ENCODE measurements at regions not wholly inside any gene's neighbourhood (a gene's known extent, or its start where the extent isn't known, plus 50 kb on each side); places are given as distances from the start of the nearest gene placed in this dataset.

DNA sequence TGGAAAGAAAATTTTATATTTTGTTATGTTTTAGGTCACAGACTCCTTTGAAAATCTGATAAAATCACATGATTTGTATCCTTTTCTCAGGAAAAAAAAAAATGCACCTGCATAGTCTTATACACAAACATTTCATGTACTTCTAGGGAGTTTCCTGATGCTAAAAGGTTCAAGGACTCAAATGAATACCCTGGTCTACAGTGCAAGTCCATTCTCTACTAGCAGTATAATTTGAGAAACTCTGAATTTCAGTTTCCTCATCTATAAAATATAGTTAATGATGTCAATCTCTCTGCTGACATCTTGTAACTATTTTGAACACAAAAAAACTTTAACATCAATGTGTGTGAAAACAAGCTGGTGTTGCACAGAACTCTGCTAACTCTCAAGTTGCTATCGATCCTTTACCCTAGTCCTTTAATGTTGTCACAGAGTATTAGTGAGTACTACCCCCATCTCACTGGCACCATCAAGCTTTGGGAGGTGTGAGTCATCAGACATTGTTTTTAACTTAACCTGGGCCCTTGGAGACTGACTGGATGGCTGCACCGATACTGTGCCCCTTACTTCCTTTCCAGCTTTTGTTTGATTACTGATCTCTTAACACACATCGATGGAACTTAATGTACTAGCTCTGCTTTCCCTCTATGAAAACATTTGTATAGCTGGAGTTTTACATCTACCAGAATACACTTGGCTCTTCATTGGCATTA, 251.9 kb upstream of the SOX5 start:
- no peaks in the 10 kb centered on the region for H3K27me3 ChIP-seq (ENCODE audit: control insufficient read depth in 3 of 3, insufficient read depth in 3 of 3, low read length in 2 of 3)
- H3K27ac ChIP-seq (ENCODE audit: low read depth in 1 of 2, low read length in 1 of 2) = no peak overlapping the region
- ATAC-seq (ENCODE audit: insufficient read depth, low FRiP score) = no peak
- DNase-seq = no peak
- no peaks in the 10 kb centered on the region for H3K36me3 ChIP-seq (ENCODE audit: control insufficient read depth in 4 of 4, insufficient read depth in 4 of 4, low read length in 4 of 4)
- TF ChIP-seq, protein P1, sequence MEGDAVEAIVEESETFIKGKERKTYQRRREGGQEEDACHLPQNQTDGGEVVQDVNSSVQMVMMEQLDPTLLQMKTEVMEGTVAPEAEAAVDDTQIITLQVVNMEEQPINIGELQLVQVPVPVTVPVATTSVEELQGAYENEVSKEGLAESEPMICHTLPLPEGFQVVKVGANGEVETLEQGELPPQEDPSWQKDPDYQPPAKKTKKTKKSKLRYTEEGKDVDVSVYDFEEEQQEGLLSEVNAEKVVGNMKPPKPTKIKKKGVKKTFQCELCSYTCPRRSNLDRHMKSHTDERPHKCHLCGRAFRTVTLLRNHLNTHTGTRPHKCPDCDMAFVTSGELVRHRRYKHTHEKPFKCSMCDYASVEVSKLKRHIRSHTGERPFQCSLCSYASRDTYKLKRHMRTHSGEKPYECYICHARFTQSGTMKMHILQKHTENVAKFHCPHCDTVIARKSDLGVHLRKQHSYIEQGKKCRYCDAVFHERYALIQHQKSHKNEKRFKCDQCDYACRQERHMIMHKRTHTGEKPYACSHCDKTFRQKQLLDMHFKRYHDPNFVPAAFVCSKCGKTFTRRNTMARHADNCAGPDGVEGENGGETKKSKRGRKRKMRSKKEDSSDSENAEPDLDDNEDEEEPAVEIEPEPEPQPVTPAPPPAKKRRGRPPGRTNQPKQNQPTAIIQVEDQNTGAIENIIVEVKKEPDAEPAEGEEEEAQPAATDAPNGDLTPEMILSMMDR (IDR thresholded peaks at IDR 0.05; ENCODE audit: control extremely low read depth, extremely low read depth) = no peak
- 71 to 86% methylated on average over 3 of the region's 3 CpGs for WGBS, 2 donors
- no peak overlapping the region for H3K9ac ChIP-seq (ENCODE audit: insufficient read depth in 1 of 2, low read length in 2 of 2)
- H3K9me3 ChIP-seq (ENCODE audit: control insufficient read depth in 4 of 4, insufficient read depth in 3 of 4, low read length in 3 of 4) = peaks cover 0 to 4% (median 0%) of the 10 kb centered on the region in 4 donors
- no peaks in the 10 kb centered on the region for H3K4me1 ChIP-seq (ENCODE audit: control insufficient read depth in 5 of 5, insufficient read depth in 5 of 5, low read length in 5 of 5)
- H3K4me3 ChIP-seq = no peak overlapping the region

DNA sequence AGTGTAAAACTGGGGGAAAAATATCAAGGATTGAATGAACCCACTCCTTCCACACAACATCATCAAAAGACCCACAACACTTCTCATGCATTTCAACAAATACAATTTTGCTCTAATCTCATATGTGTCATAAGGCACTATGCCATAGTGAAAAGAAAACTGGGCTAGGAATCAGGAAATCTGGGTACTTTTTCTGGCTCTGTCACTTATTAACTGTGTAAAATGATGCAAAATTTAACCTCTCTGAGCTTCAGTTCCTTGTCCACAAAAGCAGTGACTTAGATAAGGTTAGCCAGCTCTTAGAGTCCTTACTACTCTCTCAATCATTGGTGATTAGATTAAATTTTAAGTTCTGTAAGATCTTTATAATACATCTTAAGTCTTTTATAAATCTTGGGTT, 250.5 kb upstream of the SOX5 start:
- TF ChIP-seq, protein P1 (IDR thresholded peaks at IDR 0.05; ENCODE audit: control extremely low read depth, extremely low read depth) = no peak
- ATAC-seq (ENCODE audit: insufficient read depth, low FRiP score) (no peak), DNase-seq (no peak)
- no peaks in the 10 kb centered on the region for H3K4me1 ChIP-seq (ENCODE audit: control insufficient read depth in 5 of 5, insufficient read depth in 5 of 5, low read length in 5 of 5)
- peaks cover 0 to 4% (median 0%) of the 10 kb centered on the region in 4 donors for H3K9me3 ChIP-seq (ENCODE audit: control insufficient read depth in 4 of 4, insufficient read depth in 3 of 4, low read length in 3 of 4)
- H3K36me3 ChIP-seq (ENCODE audit: control insufficient read depth in 4 of 4, insufficient read depth in 4 of 4, low read length in 4 of 4) = no peaks in the 10 kb centered on the region
- no peaks in the 10 kb centered on the region for H3K27me3 ChIP-seq (ENCODE audit: control insufficient read depth in 3 of 3, insufficient read depth in 3 of 3, low read length in 2 of 3)
- H3K4me3 ChIP-seq = no peak overlapping the region
- no peak overlapping the region for H3K27ac ChIP-seq (ENCODE audit: low read depth in 1 of 2, low read length in 1 of 2)
- H3K9ac ChIP-seq (ENCODE audit: insufficient read depth in 1 of 2, low read length in 2 of 2) = no peak overlapping the region

DNA sequence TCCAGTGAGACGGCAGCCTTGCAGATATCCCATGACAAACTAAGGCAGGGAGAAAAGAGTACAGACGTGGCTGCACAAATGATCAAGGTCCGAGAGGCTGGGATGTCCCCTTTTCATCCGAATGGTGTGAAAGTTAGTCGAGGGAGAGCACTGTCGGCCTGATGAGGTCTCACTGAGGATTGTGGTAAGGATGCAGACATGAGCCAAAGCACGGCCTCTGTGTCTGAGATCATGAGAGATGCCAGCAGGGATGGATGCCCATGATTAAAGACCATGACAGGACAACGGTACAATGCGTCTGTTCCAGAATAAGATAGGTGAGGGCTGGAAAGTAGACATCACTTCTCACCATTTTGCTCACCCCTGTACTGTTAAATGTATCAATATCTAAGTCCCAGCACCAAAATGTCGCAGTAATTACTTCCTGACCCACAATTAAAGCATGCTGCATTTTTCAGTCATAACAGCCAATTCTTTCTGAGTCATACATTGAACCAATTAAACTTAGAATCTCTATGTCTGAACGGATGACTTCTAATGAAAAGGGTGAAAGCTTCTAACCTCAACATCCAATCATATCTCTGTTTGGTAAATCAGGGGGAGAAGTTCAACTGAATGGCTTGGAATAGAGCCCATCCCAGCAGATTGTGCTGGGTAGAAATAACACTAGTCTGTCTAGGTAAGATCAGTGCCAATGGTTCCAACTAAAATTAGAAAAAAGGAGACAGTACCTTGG, 249.6 kb upstream of the SOX5 start:
- no peak overlapping the region for H3K4me3 ChIP-seq
- H3K4me1 ChIP-seq (ENCODE audit: control insufficient read depth in 5 of 5, insufficient read depth in 5 of 5, low read length in 5 of 5) = no peaks in the 10 kb centered on the region
- DNase-seq (no peak), ATAC-seq (ENCODE audit: insufficient read depth, low FRiP score) (no peak)
- WGBS, 2 donors = 82 to 87% methylated on average over 11 of the region's 11 CpGs
- peaks cover 0 to 4% (median 0%) of the 10 kb centered on the region in 4 donors for H3K9me3 ChIP-seq (ENCODE audit: control insufficient read depth in 4 of 4, insufficient read depth in 3 of 4, low read length in 3 of 4)
- H3K27ac ChIP-seq (ENCODE audit: low read depth in 1 of 2, low read length in 1 of 2) = no peak overlapping the region
- H3K27me3 ChIP-seq (ENCODE audit: control insufficient read depth in 3 of 3, insufficient read depth in 3 of 3, low read length in 2 of 3) = no peaks in the 10 kb centered on the region
- H3K9ac ChIP-seq (ENCODE audit: insufficient read depth in 1 of 2, low read length in 2 of 2) = no peak overlapping the region
- TF ChIP-seq, protein P1 (IDR thresholded peaks at IDR 0.05; ENCODE audit: control extremely low read depth, extremely low read depth) = no peak
- no peaks in the 10 kb centered on the region for H3K36me3 ChIP-seq (ENCODE audit: control insufficient read depth in 4 of 4, insufficient read depth in 4 of 4, low read length in 4 of 4)
